ENCODE measurements at regions not wholly inside any gene's neighbourhood (a gene's known extent, or its start where the extent isn't known, plus 50 kb on each side); places are given as distances from the start of the nearest gene placed in this dataset.

DNA sequence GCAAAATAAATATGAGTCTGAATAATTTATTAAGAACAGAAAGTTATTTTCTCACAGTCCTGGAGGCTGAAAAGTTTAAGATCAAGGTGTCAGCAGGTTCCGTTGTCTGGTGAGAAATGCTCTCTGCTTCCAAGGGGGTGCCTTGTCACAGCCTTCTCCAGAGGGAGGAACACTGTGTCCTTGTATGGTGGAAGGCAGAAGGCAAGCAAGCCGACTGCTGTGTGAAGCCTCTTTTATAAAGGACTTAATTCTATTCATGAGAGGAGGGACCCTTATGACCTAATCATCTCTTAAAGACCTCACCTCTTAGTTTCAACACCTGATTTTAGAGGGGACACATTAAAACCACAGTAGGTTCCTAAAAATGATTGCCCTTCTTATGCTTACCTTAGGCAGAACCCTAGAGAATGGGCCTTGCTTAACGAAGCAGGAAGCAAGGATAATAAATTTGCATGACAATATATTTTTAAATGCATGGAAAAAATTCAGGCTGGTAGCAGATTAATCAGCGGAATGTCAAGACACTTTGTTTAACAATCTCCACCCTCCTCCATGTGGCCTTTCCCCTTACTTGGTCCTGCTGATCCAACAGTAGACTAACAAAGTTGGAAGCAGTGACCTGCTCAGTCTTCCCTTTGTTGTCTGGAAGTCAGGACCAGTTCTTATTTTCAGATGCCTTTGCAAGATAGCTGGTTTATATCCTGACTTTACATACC lies 154.9 kb downstream of the DYRK2 start:
- TF ChIP-seq, protein P1, sequence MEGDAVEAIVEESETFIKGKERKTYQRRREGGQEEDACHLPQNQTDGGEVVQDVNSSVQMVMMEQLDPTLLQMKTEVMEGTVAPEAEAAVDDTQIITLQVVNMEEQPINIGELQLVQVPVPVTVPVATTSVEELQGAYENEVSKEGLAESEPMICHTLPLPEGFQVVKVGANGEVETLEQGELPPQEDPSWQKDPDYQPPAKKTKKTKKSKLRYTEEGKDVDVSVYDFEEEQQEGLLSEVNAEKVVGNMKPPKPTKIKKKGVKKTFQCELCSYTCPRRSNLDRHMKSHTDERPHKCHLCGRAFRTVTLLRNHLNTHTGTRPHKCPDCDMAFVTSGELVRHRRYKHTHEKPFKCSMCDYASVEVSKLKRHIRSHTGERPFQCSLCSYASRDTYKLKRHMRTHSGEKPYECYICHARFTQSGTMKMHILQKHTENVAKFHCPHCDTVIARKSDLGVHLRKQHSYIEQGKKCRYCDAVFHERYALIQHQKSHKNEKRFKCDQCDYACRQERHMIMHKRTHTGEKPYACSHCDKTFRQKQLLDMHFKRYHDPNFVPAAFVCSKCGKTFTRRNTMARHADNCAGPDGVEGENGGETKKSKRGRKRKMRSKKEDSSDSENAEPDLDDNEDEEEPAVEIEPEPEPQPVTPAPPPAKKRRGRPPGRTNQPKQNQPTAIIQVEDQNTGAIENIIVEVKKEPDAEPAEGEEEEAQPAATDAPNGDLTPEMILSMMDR (IDR thresholded peaks at IDR 0.05) = no peak
- TF ChIP-seq POLR2A (IDR thresholded peaks at IDR 0.05) = no peak
